ENCODE measurements at regions not wholly inside any gene's neighbourhood (a gene's known extent, or its start where the extent isn't known, plus 50 kb on each side); places are given as distances from the start of the nearest gene placed in this dataset.

GRCh38 chr2:145332210-145332898 is 812.4 kb upstream of the ZEB2 start:
- no peak overlapping the region for H3K4me3 Mint-ChIP-seq
- H3K36me3 Mint-ChIP-seq, result no peaks in the 10 kb centered on the region
- no peaks in the 10 kb centered on the region for H3K9me3 Mint-ChIP-seq (ENCODE audit: low read depth)
- H3K27me3 Mint-ChIP-seq, result no peaks in the 10 kb centered on the region
- H3K4me1 Mint-ChIP-seq (ENCODE audit: low read depth), result no peaks in the 10 kb centered on the region
- no peak overlapping the region for H3K27ac Mint-ChIP-seq

- Mint-ChIP-seq H3K27ac (no peak overlapping the region), H3K4me3 (no peak overlapping the region), H3K36me3 (no peaks in the 10 kb centered on the region), H3K9me3 (ENCODE audit: low read depth) (no peaks in the 10 kb centered on the region), H3K4me1 (ENCODE audit: low read depth) (peaks cover 2% of the 10 kb centered on the region), H3K27me3 (no peaks in the 10 kb centered on the region)
These were observed 810.1 kb upstream of the ZEB2 start for GRCh38 chr2:145329971-145330370.

DNA sequence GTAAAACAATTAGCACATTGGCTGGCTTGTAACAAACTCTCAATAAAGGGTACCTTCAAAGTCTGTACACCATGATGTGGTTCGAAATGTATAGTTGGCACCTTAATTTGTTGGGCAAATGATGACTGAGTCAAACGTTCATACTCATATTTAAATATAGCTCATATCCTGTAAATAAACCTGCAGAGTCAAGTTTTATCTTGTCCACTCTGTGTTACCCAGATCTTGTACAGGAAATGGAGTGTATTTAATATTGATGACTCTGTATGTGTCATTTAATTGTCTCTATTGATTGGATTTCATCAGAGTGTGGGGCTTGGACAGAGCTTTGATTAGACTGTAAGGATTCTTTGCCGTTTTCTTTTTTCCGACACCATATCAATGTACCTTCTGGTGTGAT is 805.6 kb upstream of the ZEB2 start:
- Mint-ChIP-seq H3K36me3 (no peaks in the 10 kb centered on the region), H3K27me3 (no peaks in the 10 kb centered on the region), H3K27ac (no peak overlapping the region), H3K4me1 (ENCODE audit: low read depth) (peaks cover 22% of the 10 kb centered on the region), H3K9me3 (ENCODE audit: low read depth) (no peaks in the 10 kb centered on the region), H3K4me3 (no peak overlapping the region)

DNA sequence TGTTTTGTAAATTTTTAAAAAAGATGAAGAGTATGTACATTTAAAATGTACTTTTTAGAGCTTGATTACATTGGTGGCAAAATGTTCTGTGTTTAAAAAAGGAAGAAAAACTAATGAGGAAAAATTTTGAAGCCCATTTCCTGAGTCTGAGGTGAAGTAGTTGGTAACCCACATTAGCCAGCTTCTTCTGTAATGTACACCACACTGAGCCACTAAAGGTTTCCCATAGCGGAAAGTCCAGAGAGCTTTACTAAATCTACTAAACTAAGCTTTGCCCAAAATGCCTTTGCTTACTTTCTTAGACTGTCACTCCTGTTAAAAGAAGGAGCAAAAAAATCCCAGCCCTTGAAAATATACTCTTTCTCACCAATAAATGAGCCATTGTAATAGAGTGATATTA is 804.8 kb upstream of the ZEB2 start:
- H3K27me3 Mint-ChIP-seq, result no peaks in the 10 kb centered on the region
- H3K27ac Mint-ChIP-seq, result no peak overlapping the region
- H3K36me3 Mint-ChIP-seq, result no peaks in the 10 kb centered on the region
- H3K4me1 Mint-ChIP-seq (ENCODE audit: low read depth), result peaks cover 22% of the 10 kb centered on the region
- H3K9me3 Mint-ChIP-seq (ENCODE audit: low read depth), result no peaks in the 10 kb centered on the region
- H3K4me3 Mint-ChIP-seq, result no peak overlapping the region

GRCh38 chr2:145323512-145323911 is 803.6 kb upstream of the ZEB2 start:
- no peaks in the 10 kb centered on the region for H3K9me3 Mint-ChIP-seq (ENCODE audit: low read depth)

GRCh38 chr2:145321344-145321743 is 801.4 kb upstream of the ZEB2 start:
- Mint-ChIP-seq H3K27ac (no peak overlapping the region), H3K4me1 (ENCODE audit: low read depth) (peaks cover 22% of the 10 kb centered on the region), H3K9me3 (ENCODE audit: low read depth) (no peaks in the 10 kb centered on the region), H3K27me3 (no peaks in the 10 kb centered on the region), H3K36me3 (no peaks in the 10 kb centered on the region), H3K4me3 (no peak overlapping the region)

More at GRCh38 chr2:145323512-145323911, 803.6 kb upstream of the ZEB2 start:
- H3K36me3 Mint-ChIP-seq, result no peaks in the 10 kb centered on the region
- H3K27me3 Mint-ChIP-seq, result no peaks in the 10 kb centered on the region
- no peak overlapping the region for H3K4me3 Mint-ChIP-seq
- H3K4me1 Mint-ChIP-seq (ENCODE audit: low read depth), result peaks cover 22% of the 10 kb centered on the region
- peak overlapping the region; percentile 36 for H3K27ac Mint-ChIP-seq

DNA sequence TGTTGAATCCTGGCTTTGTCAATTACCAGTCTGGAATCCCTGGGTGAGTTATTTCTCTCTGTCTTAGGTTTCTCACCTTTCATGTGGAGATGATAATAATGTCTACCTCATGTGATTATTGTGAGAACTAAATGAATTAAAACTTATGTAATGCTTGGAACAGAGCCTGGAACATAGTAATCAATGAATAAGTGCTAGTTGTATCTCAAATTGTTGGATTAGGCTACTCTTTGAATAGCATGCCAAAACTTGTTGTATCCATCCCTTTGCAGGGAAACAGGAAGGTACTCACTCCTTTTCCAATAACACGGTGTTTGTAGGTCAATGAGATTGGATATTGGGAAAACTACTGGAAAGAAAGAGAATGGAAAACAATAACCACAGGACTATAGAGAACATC is 796.6 kb upstream of the ZEB2 start:
- Mint-ChIP-seq H3K36me3 (no peaks in the 10 kb centered on the region), H3K4me1 (ENCODE audit: low read depth) (no peaks in the 10 kb centered on the region), H3K4me3 (no peak overlapping the region), H3K27me3 (peaks cover 2% of the 10 kb centered on the region), H3K27ac (no peak overlapping the region), H3K9me3 (ENCODE audit: low read depth) (no peaks in the 10 kb centered on the region)

DNA sequence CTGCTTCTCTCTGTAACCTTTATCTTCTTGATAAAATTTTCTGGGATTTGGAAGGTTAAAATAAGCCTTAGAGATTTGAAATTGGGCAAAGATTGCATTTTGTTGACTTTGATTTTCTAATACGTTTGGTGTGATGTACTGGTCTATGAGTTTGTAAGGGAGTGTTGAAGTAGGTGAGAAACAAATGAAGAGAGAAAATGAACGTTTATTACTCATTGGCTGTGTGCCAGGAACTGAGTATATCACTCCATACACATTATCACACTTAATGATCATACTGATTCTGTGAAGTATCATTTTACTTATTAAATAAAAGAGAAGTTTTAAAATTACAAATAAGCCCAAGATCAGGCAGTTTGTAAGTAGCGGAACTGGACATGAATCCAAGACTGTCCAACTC is 795.1 kb upstream of the ZEB2 start:
- Mint-ChIP-seq H3K9me3 (ENCODE audit: low read depth) (no peaks in the 10 kb centered on the region), H3K4me1 (ENCODE audit: low read depth) (no peaks in the 10 kb centered on the region), H3K4me3 (no peak overlapping the region), H3K27ac (no peak overlapping the region), H3K36me3 (no peaks in the 10 kb centered on the region), H3K27me3 (peaks cover 2% of the 10 kb centered on the region)

DNA sequence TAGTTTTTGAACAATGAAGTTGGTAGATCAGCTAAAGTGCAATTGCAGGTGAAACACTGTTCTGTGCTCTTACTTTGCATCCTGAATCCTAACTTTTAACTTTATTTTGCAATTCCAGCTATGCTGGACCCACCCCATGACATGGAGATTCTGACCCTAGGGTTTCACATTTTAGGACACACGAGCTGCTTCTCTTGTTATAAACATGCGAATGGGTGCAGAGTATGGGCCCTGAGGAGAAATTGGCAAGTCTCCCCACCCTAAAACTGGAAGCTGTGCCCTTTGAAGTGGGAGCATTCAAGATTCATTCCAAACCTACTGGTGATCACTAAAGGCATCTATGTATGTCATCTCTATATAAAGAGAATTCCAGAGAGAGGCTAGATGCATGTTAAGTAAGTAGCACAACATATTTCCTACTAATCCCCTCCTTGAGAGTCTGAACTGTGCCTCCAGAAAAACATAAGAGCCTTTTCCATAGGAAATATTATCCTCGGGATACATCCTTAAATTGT is 794.3 kb upstream of the ZEB2 start:
- no peaks in the 10 kb centered on the region for H3K4me1 Mint-ChIP-seq (ENCODE audit: low read depth)

GRCh38 chr2:145305889-145306288 is 786.0 kb upstream of the ZEB2 start:
- no peaks in the 10 kb centered on the region for H3K9me3 Mint-ChIP-seq (ENCODE audit: low read depth)
- no peak overlapping the region for H3K27ac Mint-ChIP-seq
- H3K36me3 Mint-ChIP-seq, result no peaks in the 10 kb centered on the region
- H3K4me1 Mint-ChIP-seq (ENCODE audit: low read depth), result no peaks in the 10 kb centered on the region
- peaks cover 3% of the 10 kb centered on the region for H3K27me3 Mint-ChIP-seq
- H3K4me3 Mint-ChIP-seq, result no peak overlapping the region

More for the DNA sequence above, 794.3 kb upstream of the ZEB2 start:
- Mint-ChIP-seq H3K9me3 (ENCODE audit: low read depth) (no peaks in the 10 kb centered on the region), H3K27ac (no peak overlapping the region), H3K36me3 (no peaks in the 10 kb centered on the region), H3K4me3 (no peak overlapping the region), H3K27me3 (peaks cover 2% of the 10 kb centered on the region)

DNA sequence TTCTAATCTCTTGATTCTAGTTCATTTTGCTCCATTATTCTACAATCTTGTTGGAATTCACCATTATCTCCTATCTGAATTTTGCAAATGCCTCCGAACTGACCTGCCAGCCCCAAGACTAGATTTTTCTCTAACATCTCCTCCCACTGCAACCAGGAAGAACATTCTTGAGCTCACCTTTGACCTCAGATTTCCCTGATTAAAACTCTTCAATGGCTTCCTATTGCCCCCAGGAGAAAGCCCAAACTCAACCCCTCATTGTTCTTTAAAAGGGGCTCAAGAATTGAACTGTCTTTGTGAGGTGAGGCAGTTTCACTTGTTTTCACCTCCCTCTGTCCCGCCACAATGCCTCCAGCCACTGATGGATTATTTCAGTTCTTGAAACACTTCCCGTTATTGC is 784.6 kb upstream of the ZEB2 start:
- no peaks in the 10 kb centered on the region for H3K9me3 Mint-ChIP-seq (ENCODE audit: low read depth)
- H3K4me1 Mint-ChIP-seq (ENCODE audit: low read depth), result no peaks in the 10 kb centered on the region
- H3K27me3 Mint-ChIP-seq, result peaks cover 3% of the 10 kb centered on the region
- no peaks in the 10 kb centered on the region for H3K36me3 Mint-ChIP-seq
- no peak overlapping the region for H3K4me3 Mint-ChIP-seq
- H3K27ac Mint-ChIP-seq, result no peak overlapping the region

DNA sequence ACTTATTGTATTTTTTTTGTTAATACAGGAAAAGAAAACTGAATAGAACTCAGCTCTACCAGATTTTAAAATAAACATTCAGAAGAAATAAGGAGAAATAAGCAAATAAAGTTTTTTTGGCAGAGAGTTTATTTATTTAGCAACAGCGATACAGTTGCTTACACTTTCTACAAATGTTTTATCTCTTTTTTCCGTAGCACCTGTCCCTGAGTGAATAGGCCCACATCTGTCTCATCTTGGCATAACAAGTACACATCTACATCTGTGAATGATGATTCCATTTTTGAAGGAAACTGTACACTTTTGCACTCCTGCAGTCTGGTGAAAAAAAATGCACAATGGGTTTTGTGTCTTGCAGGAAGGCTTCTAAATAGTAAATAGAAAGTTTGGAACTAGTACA is 783.6 kb upstream of the ZEB2 start:
- no peaks in the 10 kb centered on the region for H3K4me1 Mint-ChIP-seq (ENCODE audit: low read depth)

GRCh38 chr2:145302886-145303285 is 783.0 kb upstream of the ZEB2 start:
- peaks cover 3% of the 10 kb centered on the region for H3K27me3 Mint-ChIP-seq
- no peak overlapping the region for H3K27ac Mint-ChIP-seq
- no peaks in the 10 kb centered on the region for H3K4me1 Mint-ChIP-seq (ENCODE audit: low read depth)
- no peaks in the 10 kb centered on the region for H3K36me3 Mint-ChIP-seq
- no peaks in the 10 kb centered on the region for H3K9me3 Mint-ChIP-seq (ENCODE audit: low read depth)
- H3K4me3 Mint-ChIP-seq, result no peak overlapping the region

More for the DNA sequence above, 783.6 kb upstream of the ZEB2 start:
- Mint-ChIP-seq H3K9me3 (ENCODE audit: low read depth) (no peaks in the 10 kb centered on the region), H3K4me3 (no peak overlapping the region), H3K36me3 (no peaks in the 10 kb centered on the region), H3K27ac (no peak overlapping the region), H3K27me3 (peaks cover 3% of the 10 kb centered on the region)

- Mint-ChIP-seq H3K36me3 (no peaks in the 10 kb centered on the region), H3K4me1 (ENCODE audit: low read depth) (no peaks in the 10 kb centered on the region), H3K27me3 (peaks cover 5% of the 10 kb centered on the region), H3K9me3 (ENCODE audit: low read depth) (no peaks in the 10 kb centered on the region), H3K4me3 (no peak overlapping the region), H3K27ac (no peak overlapping the region)
These were observed 782.5 kb upstream of the ZEB2 start for GRCh38 chr2:145302451-145302850.

GRCh38 chr2:145299368-145299767 is 779.4 kb upstream of the ZEB2 start:
- Mint-ChIP-seq H3K27ac (no peak overlapping the region), H3K9me3 (ENCODE audit: low read depth) (no peaks in the 10 kb centered on the region), H3K4me3 (no peak overlapping the region), H3K27me3 (peaks cover 4% of the 10 kb centered on the region), H3K36me3 (no peaks in the 10 kb centered on the region), H3K4me1 (ENCODE audit: low read depth) (no peaks in the 10 kb centered on the region)

DNA sequence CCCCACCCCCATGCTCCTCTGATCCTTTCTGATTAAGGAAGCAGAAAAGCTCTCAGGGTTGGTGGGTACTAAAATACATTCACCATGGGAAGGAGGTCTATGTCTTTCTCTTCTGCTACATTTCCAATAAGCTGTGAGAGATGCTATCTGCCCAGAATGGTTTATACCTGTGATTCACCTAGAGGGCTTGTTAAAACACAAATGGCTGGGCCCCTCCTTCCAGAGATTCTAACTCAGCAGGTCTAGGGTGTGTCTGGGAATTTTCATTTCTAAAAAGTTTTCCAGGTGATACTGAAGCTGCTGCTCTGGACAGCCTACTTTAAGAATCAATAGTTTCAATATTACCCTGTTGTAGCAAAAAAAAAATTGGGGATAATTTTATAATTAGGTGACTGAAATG is 772.2 kb upstream of the ZEB2 start:
- Mint-ChIP-seq H3K4me3 (no peak overlapping the region), H3K9me3 (ENCODE audit: low read depth) (no peaks in the 10 kb centered on the region), H3K27me3 (peaks cover 6% of the 10 kb centered on the region), H3K4me1 (ENCODE audit: low read depth) (no peaks in the 10 kb centered on the region), H3K27ac (no peak overlapping the region), H3K36me3 (no peaks in the 10 kb centered on the region)

Data from activated naive CD8-positive, alpha-beta T cell (primary cell).